IMR-90 (cell line): ENCODE measurements at regions not wholly inside any gene's neighbourhood (a gene's known extent, or its start where the extent isn't known, plus 50 kb on each side); places are given as distances from the start of the nearest gene placed in this dataset.

Experiments used
- ATAC-seq: fragments of 200-7000 bp; cut with Tn5 transposase; 2 replicates; pipeline ENCODE4 v1.9.1; 2020; ENCODE audit warnings: low read depth, mild to moderate bottlenecking, moderate library complexity
- BruUV-seq: library from RNA; stranded (reverse); fragments of 400-500 nt; replicated peaks from 2 replicates; lab custom pipeline; 2021; lab: Mats Ljungman, UMichigan
- CTCF ChIA-PET: fragments of 300-600 bp; formaldehyde crosslinking; extraction: SDS; loops from one replicate; lab custom pipeline; 2021; ENCODE audit warnings: antibody characterized with exemption; lab: Yijun Ruan, JAX
- POLR2A ChIA-PET: fragments of 300-600 bp; sonication (Branson Sonifier 250); formaldehyde crosslinking; loops from one replicate; lab custom pipeline; 2022; ENCODE audit warnings: antibody characterized with exemption; ENCODE audit not compliant: unreplicated experiment; lab: Charles Lee
- DNase-seq: peaks from one replicate; pipeline ENCODE4 v3.0.0; 2013
- H2AFZ ChIP-seq: replicated peaks from 2 replicates; pipeline ENCODE3; 2013; ENCODE audit warnings: low read length, mild to moderate bottlenecking; ENCODE audit not compliant: poor library complexity
- H2AK5ac ChIP-seq: 2 replicates; pipeline ENCODE4 v1.6.1; 2013; ENCODE audit warnings: low read depth, low read length, inconsistent platforms
- H2AK9ac ChIP-seq: replicated peaks from 2 replicates; pipeline ENCODE3; 2013; ENCODE audit warnings: mild to moderate bottlenecking, low read depth, low read length, moderate library complexity; ENCODE audit not compliant: poor library complexity
- H2BK120ac ChIP-seq: 2 replicates; pipeline ENCODE4 v1.6.1; 2013; ENCODE audit warnings: low read depth, low read length, inconsistent platforms
- H2BK15ac ChIP-seq: 3 replicates; pipeline ENCODE4 v1.6.1; 2013; ENCODE audit warnings: low read depth, low read length, inconsistent platforms
- H2BK20ac ChIP-seq: 2 replicates; pipeline ENCODE4 v1.6.1; 2013; ENCODE audit warnings: low read depth, mild to moderate bottlenecking, inconsistent platforms, low read length, moderate library complexity
- H2BK5ac ChIP-seq: 2 replicates; pipeline ENCODE4 v1.6.1; 2013; ENCODE audit warnings: mild to moderate bottlenecking, low read depth, low read length, inconsistent platforms; ENCODE audit not compliant: poor library complexity, severe bottlenecking
- H3K14ac ChIP-seq: replicated peaks from 2 replicates; pipeline ENCODE4 v1.6.1; 2013; ENCODE audit warnings: low read depth, low read length, inconsistent platforms
- H3K18ac ChIP-seq: 2 replicates; pipeline ENCODE4 v1.6.1; 2013; ENCODE audit warnings: low read depth, low read length, control low read depth
- H3K23ac ChIP-seq: 2 replicates; pipeline ENCODE4 v1.6.1; 2013; ENCODE audit warnings: low read depth, low read length, inconsistent platforms
- H3K27ac ChIP-seq: 2 replicates; pipeline ENCODE4 v1.5.1; 2013; ENCODE audit warnings: mild to moderate bottlenecking, control low read depth, low read length; ENCODE audit not compliant: insufficient read depth
- H3K27me3 ChIP-seq: 2 replicates; pipeline ENCODE4 v1.6.1; 2013; ENCODE audit warnings: low read length; ENCODE audit not compliant: control insufficient read depth, insufficient read depth
- H3K36me3 ChIP-seq: 2 replicates; pipeline ENCODE4 v1.6.1; 2013; ENCODE audit warnings: low read length, mixed read lengths; ENCODE audit not compliant: control insufficient read depth, insufficient read depth
- H3K4ac ChIP-seq: 2 replicates; pipeline ENCODE4 v1.6.1; 2013; ENCODE audit warnings: low read depth, low read length, inconsistent platforms
- H3K4me1 ChIP-seq: 2 replicates; pipeline ENCODE4 v1.6.1; 2013; ENCODE audit warnings: low read length, mixed read lengths; ENCODE audit not compliant: control insufficient read depth, insufficient read depth
- H3K4me2 ChIP-seq: 2 replicates; pipeline ENCODE4 v1.6.1; 2013; ENCODE audit warnings: low read depth, mild to moderate bottlenecking, control low read depth, low read length, moderate library complexity
- H3K4me3 ChIP-seq: 2 replicates; pipeline ENCODE4 v1.5.1; 2013; ENCODE audit warnings: low read depth, mild to moderate bottlenecking, control low read depth, low read length, moderate library complexity; ENCODE audit not compliant: insufficient read depth
- H3K56ac ChIP-seq: 2 replicates; pipeline ENCODE4 v1.6.1; 2013; ENCODE audit warnings: low read length, inconsistent platforms; ENCODE audit not compliant: insufficient read depth; ENCODE audit errors: extremely low read depth
- H3K79me1 ChIP-seq, 2 experiments: 2 replicates each; pipeline ENCODE4 v1.6.1; 2013; ENCODE audit warnings: low read length in 2 of 2, inconsistent platforms in 1 of 2, low read depth in 1 of 2
- H3K9ac ChIP-seq: 2 replicates; pipeline ENCODE4 v1.6.1; 2013; ENCODE audit warnings: low read depth, low read length, control low read depth
- H3K9me1 ChIP-seq: 2 replicates; pipeline ENCODE4 v1.6.1; 2013; ENCODE audit warnings: low read length, inconsistent platforms; ENCODE audit not compliant: insufficient read depth
- H3K9me3 ChIP-seq: 2 replicates; pipeline ENCODE4 v1.6.1; 2013; ENCODE audit warnings: low read length; ENCODE audit not compliant: control insufficient read depth, insufficient read depth
- H4K20me1 ChIP-seq: 2 replicates; pipeline ENCODE4 v1.6.1; 2013; ENCODE audit warnings: low read length, inconsistent platforms; ENCODE audit not compliant: insufficient read depth
- H4K5ac ChIP-seq: 2 replicates; pipeline ENCODE4 v1.6.1; 2013; ENCODE audit warnings: mild to moderate bottlenecking, low read depth, low read length, control low read depth
- H4K8ac ChIP-seq, 2 experiments: 2 replicates each; pipeline ENCODE4 v1.6.1; 2013; ENCODE audit warnings: low read depth in 2 of 2, low read length in 2 of 2, control low read depth in 1 of 2, inconsistent platforms in 1 of 2
- H4K91ac ChIP-seq: 2 replicates; pipeline ENCODE4 v1.6.1; 2013; ENCODE audit warnings: low read depth, low read length, inconsistent platforms; ENCODE audit not compliant: insufficient read depth
- BHLHE40 ChIP-seq: fragments of 150-350 bp; IDR thresholded peaks from 2 replicates; pipeline ENCODE4 v1.6.1; 2016; ENCODE audit warnings: mild to moderate bottlenecking, low read depth, low read length
- CHD1 ChIP-seq: IDR thresholded peaks from 2 replicates; pipeline ENCODE4 v1.6.1; 2012; ENCODE audit warnings: low read depth, low read length, improper control_type of control experiment
- MAZ ChIP-seq: IDR thresholded peaks from 2 replicates; pipeline ENCODE4 v1.6.1; 2012; ENCODE audit warnings: low read depth, mild to moderate bottlenecking, low read length, improper control_type of control experiment, moderate library complexity, borderline replicate concordance
- NFE2L2 ChIP-seq: fragments of 150-350 bp; IDR thresholded peaks from 2 replicates; pipeline ENCODE4 v1.6.1; 2016; ENCODE audit warnings: low read depth, mild to moderate bottlenecking, low read length
- POLR2A ChIP-seq: IDR thresholded peaks from 2 replicates; pipeline ENCODE4 v1.6.1; 2012; ENCODE audit warnings: mild to moderate bottlenecking, low read depth, low read length
- RAD21 ChIP-seq: IDR thresholded peaks from 2 replicates; pipeline ENCODE4 v1.6.1; 2012; ENCODE audit warnings: low read length, improper control_type of control experiment
- RFX5 ChIP-seq: IDR thresholded peaks from 2 replicates; pipeline ENCODE4 v1.8.0; 2012; ENCODE audit warnings: low read depth, mild to moderate bottlenecking, low read length, moderate library complexity
- WGBS, 2 experiments: methylation state at CpG; one replicate each; pipeline versions ENCODE4 v1.1.5 to v1.1.7; 2013; ENCODE audit warnings: missing lambda C conversion rate in 2 of 2; ENCODE audit not compliant: insufficient read length in 1 of 2; ENCODE audit errors: extremely low coverage in 2 of 2; 5-methylcytosine and 5-hydroxymethylcytosine counted together
- dilution Hi-C: fragments of 300-500 bp; cut with HindIII; formaldehyde crosslinking; loops from one replicate; pipeline ENCODE4 v1.14.3; 2018; ENCODE audit warnings: low sequenced_read_pairs; ENCODE audit not compliant: unreplicated experiment
- in situ Hi-C: fragments of 300-500 bp; cut with MboI; formaldehyde crosslinking; loops from 3 replicates; pipeline ENCODE4 v1.14.3; 2019; ENCODE audit warnings: low sequenced_read_pairs, inconsistent platforms, mixed read lengths
- intact Hi-C: fragments of 100-400 bp; cut with micrococcal nuclease; formaldehyde crosslinking; loops from 2 replicates; pipeline ENCODE4 v1.10.0; 2022
- TF ChIP-seq, protein P1 (sequence below): fragments of 150-350 bp; IDR thresholded peaks from 2 replicates; pipeline ENCODE4 v1.6.1; 2016; ENCODE audit warnings: low read depth, mild to moderate bottlenecking, low read length, moderate library complexity, borderline replicate concordance
- TF ChIP-seq, protein P2 (sequence below): fragments of 150-350 bp; IDR thresholded peaks from 2 replicates; pipeline ENCODE4 v1.6.1; 2017; ENCODE audit warnings: mild to moderate bottlenecking, antibody characterized with exemption, low read length, low read depth

DNA sequence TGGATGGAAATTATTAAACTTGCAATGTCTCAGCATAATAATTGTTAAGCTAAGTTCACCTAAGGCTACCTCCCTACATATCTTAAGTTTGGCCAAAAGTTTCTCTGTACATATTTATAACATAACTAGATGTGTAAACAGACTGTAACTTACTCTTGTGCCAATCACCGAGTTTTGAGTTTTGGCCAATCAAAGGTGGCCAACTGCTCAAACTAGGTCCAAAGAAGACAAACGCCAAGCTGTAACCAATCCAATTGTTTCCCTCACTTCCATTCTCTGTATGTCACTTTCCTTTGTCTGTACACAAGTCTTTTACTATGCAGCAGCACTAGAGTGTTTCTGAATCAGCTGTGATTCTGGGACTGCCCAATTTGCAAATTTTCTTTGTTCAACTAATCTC lies 197.8 kb downstream of the LYPLAL1 start:
- no peaks in the 10 kb centered on the region for H3K79me1 ChIP-seq
- no peak for DNase-seq
- ChIA-PET CTCF (no interaction called here), POLR2A (no interaction called here)
- no peak overlapping the region for H3K4me2 ChIP-seq
- peaks cover 2% of the 10 kb centered on the region; the same call in 1 of the 2 replicates for H3K4me1 ChIP-seq
- H3K9me1 ChIP-seq = no peaks in the 10 kb centered on the region
- H4K8ac ChIP-seq = no peak overlapping the region
- in situ Hi-C loops (no loop called here), dilution Hi-C loops (no loop called here), intact Hi-C loops (no loop called here)
- no peak overlapping the region for H3K23ac ChIP-seq
- no peak overlapping the region for H3K4me3 ChIP-seq
- no peak overlapping the region for H2AK5ac ChIP-seq
- no peak overlapping the region for H4K91ac ChIP-seq
- no peak overlapping the region for H2BK20ac ChIP-seq
- H3K14ac ChIP-seq = no peak overlapping the region
- no peak overlapping the region for H2BK5ac ChIP-seq
- no peaks in the 10 kb centered on the region for H3K27me3 ChIP-seq
- no peaks in the 10 kb centered on the region for H4K20me1 ChIP-seq
- no peak overlapping the region for H3K9ac ChIP-seq
- H3K9me3 ChIP-seq = no peaks in the 10 kb centered on the region
- no peak overlapping the region for H2AK9ac ChIP-seq
- no peak for ATAC-seq
- no peak overlapping the region for H4K5ac ChIP-seq
- no CpG with 5 or more reads among the region's 2 CpGs for WGBS, 2 experiments
- TF ChIP-seq NFE2L2 = no peak
- no peak for TF ChIP-seq MAZ
- TF ChIP-seq CHD1 = no peak
- no peak for TF ChIP-seq BHLHE40
- no peak for TF ChIP-seq POLR2A
- TF ChIP-seq, protein P1, sequence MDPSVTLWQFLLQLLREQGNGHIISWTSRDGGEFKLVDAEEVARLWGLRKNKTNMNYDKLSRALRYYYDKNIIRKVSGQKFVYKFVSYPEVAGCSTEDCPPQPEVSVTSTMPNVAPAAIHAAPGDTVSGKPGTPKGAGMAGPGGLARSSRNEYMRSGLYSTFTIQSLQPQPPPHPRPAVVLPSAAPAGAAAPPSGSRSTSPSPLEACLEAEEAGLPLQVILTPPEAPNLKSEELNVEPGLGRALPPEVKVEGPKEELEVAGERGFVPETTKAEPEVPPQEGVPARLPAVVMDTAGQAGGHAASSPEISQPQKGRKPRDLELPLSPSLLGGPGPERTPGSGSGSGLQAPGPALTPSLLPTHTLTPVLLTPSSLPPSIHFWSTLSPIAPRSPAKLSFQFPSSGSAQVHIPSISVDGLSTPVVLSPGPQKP = no peak
- TF ChIP-seq RAD21 = no peak
- TF ChIP-seq RFX5 = no peak
- TF ChIP-seq, protein P2, sequence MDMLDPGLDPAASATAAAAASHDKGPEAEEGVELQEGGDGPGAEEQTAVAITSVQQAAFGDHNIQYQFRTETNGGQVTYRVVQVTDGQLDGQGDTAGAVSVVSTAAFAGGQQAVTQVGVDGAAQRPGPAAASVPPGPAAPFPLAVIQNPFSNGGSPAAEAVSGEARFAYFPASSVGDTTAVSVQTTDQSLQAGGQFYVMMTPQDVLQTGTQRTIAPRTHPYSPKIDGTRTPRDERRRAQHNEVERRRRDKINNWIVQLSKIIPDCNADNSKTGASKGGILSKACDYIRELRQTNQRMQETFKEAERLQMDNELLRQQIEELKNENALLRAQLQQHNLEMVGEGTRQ = no peak
- H2AFZ ChIP-seq = no peak overlapping the region
- H3K36me3 ChIP-seq = no peaks in the 10 kb centered on the region
- H2BK15ac ChIP-seq = no peak overlapping the region
- no peak overlapping the region for H3K18ac ChIP-seq
- no peak overlapping the region for H3K27ac ChIP-seq
- H3K4ac ChIP-seq = no peak overlapping the region
- no peak overlapping the region for H3K56ac ChIP-seq
- H2BK120ac ChIP-seq = no peak overlapping the region
- BruUV-seq = no TSS peak
